Activated CD4-positive, alpha-beta T cell treated with anti-CD3 and anti-CD28 coated beads for 48 hours (primary cell): ENCODE measurements at regions not wholly inside any gene's neighbourhood (a gene's known extent, or its start where the extent isn't known, plus 50 kb on each side); places are given as distances from the start of the nearest gene placed in this dataset.

Source experiments
- DNase-seq: peaks from one replicate; pipeline ENCODE4 v3.0.0-alpha.2; 2020

DNA sequence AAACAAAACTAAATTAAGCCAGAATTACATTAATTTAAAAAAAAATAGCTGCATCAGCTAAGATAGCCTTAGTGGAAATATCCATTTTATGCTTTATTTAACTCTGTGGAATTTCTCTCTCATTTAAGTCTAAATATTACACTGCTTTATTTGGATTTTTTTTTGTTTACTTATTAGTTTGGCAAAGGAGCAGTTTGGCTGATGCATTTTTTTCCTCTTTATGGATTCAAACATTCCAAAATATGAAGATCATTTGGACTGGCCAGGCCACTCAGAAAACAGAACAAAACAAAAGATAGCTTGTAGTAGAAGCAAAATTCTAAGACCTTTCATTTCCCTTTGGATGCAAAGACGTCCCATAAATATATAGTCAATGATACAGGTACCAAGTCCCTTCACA, 707.3 kb upstream of the UBE2E2 start:
- DNase-seq: no peak

DNA sequence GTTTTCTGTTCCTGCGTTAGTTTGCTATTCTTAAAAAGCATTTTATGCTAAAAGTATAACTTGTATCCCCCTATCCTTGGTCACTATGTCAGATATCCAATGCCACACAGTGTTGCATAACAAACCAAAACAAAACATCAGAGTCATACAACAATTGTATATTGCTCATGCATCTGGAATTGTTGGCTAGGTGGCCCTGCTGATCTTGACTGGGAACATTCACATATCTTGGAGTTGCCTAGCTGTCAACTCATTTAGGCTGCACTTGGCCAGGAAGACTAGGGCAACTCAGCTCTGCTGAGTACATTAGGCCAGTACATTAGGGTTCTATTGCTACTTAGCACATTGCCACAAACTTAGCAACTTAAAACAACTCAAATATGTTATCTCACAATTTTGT, 706.5 kb upstream of the UBE2E2 start:
- DNase-seq: no peak

DNA sequence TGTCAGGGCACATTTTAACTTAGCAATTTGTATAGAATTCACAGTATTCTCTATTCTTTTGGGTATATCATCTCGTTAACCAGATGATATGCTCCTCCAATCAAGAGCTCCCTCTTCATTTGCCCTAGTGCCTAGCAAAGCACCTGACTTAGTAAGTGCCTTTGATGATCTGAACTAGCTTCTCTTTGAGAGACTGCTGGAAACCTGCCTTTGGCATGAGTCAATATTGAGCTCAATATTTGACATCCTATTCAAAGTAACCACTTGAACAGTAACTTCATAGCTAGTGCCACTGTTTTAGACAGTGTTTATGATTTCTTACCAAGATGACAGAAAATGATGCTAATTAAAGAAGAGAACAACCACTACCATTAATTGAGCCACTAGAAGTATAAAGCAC, 696.3 kb upstream of the UBE2E2 start:
- DNase-seq: no peak

DNA sequence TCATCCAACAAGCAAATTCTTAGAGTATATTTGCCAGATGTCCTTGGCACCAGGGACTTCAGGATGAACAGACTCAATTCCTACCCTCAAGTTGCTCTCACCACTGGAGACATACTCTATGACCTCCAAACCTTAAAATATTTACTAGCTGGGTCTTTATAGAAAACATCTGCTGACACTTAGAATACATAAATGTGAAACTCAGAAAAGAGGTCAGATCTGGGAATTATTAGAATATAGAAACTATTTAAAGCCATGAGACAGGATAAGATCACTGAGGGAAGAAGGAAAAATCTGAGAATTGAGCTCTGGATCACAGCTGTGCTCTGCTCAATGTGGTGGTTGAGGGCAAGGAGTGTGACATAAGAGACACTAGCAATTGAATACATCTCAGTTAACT, 695.4 kb upstream of the UBE2E2 start:
- no peak for DNase-seq

DNA sequence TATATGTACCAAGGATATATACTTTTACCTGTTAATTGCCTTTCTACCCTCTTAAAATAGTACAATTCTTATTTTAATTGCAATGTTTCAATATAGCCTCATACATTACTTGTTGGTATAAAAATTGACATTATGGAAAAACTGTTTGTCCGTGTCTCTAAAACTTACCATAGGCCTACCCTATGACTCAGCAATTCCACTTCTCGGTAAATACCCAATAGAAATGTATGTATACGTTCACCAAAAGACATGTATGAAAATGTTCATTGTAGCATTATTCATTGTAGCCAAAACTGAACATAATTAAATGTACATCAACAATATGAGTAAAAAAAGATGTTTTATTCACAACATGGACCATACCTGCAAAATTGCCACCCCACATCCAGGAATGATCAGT, 679.2 kb upstream of the UBE2E2 start:
- DNase-seq: no peak

DNA sequence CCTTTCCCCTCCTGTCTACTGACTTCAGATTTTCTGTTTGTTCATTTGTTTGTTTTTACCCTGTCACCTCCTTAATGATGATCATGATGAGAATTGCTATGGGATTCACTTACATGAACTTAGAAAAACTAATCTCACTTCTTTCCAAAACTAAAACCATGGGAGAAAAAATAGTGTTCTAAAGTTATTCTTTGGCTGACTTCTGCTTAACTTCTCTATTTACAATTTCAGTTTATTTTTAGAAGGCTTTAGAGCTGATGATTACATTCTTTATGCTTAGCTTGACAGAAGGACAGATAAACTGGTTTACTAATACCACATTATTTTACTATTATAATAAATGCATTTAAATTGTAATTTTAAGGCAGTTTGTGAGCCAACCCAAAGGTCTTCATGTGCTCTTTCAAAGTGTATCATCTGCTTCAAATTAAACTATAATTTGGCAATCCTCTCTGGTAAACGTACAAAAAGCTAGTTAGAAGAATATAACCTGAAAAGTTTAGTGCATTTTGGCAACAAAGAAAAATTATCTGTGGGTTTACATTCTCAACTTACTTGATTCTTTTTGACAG, 676.8 kb upstream of the UBE2E2 start:
- no peak for DNase-seq

DNA sequence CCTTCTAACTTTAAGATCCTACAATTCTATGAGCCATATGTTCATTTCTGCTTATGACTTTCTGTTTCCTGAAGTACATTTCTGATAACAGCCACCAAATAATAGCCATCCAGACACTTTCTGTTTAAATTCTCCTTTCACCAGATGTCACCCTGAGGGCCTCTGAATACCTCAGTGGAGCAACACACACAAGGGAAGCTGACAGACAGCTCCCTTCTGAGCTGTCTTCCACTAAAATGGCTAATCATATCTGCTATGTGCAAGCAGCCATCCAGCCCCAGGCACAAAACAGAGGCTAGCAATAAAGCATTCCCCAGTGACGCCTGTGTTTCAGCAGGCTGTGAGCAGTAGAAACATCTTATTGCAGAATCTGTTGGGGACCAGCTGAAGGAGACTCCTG, 666.6 kb upstream of the UBE2E2 start:
- no peak for DNase-seq

DNA sequence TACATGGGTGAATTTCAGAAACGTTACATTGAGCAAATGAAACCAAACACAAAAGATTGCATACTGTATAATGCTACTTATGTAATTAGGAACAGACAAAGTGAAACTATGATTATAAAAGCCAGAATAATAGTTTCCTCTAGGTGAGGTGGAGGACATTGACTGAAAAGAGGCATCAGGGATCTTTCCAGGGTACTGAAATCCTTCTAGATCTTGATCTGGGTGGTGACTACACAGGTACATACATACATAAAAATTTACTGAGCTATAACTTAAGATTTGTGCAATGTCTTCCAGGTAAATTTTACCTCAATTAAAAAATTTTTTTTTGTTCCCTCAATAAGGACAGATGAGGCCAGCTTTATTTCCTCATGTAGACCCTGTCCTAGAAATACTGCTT, 665.6 kb upstream of the UBE2E2 start:
- DNase-seq: no peak

DNA sequence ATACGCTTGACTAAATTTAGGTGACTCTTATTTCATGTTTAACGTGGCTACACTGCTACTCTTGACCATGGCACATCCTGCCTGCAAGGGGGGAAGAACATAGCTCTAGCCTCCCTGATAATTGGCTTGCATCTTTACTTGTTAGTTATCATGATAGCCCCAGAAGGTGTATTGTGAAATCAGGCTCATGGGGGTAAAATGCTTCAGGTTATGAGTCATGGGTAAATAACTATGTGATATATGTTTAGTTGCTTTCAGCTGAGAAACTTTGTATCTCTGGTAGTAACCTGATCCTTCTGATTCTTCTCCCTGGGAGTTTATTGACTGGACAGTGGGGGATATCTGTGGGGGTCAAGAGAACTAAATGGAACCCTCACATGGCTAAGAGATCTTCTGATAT, 660.8 kb upstream of the UBE2E2 start:
- DNase-seq: no peak

DNA sequence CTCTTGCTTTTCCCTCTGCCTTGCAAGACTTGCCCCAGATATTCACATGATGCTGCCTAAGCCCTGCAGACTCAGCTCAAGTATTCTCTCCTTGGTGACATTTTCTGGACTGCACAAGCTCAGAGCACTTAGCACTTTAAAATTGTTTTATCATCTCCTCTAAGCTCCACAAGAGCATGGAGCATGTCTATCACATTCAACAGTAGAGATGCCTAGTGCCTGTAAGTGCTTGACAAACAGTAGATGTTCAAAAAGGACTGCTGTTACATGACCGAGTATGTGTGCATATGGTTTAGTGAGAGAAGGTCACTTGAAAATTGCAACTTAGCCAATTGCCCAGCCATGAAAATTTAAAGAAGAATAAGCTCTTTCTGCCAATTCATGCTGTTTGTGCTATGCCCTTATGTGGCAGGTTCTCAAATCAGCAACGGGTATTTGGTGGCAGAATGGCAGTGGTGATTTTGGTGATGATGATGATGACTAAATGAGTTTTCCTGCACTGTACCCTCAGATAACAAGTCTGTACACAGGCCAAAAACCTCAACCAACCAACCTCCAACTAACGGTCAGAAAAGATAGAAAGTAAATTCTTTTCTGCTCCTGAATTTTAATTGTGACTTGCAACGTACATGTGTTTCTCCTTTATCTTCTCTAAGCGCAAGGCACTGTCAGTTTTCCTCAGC, 647.2 kb upstream of the UBE2E2 start:
- DNase-seq: no peak

DNA sequence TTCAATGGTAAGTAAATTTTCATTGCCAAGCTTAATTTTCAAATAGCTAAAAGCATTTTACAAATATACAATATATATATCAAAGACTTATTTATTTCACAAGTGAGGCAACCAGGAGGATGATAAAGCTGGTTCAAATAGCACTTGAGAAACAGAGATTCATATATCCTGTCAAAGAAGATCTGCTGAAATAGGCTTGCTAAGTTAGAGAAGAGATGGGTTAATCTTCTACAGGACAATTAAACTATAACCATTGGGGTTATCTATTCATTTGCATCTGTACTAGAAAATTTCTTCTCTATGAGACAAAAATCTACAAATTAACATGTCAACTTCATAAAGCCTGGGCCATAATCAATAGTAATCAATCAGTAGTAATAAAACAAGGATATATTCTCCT, 637.7 kb upstream of the UBE2E2 start:
- DNase-seq: no peak

DNA sequence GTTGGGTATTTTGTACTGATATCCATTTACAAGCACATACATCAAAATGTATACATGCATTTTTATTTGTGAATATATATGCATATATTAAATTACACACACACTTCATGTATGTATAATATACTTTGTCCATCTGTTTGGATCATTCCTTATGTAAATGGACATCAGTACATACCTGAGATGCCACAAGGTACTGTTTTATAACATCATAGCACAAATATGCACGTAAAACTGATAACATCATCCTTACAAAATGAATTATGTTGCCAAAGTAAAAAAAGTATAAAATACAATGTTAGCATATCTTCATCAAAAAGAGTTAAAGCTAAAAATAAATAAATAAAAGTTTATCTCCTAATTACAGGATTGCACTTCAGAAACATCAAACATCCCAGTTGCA, 634.8 kb upstream of the UBE2E2 start:
- DNase-seq: no peak

DNA sequence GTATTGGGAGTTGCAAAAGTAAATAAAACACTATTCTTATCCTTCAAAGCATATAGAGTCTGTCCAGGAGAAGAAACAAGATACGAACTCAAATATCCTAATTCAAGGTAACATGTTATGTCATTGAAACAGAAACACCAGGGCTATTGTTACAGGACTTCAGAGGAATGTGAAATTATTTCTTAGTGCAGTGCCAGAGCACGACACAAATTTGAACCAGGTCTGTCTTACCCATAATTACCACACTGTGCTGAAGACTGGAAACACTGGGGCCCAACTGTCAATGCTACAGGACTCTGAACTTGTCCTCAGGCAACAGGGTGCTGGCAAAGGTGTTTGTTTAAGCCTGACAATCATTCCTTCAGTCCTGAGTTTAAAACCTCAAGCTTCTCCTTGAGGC, 633.6 kb upstream of the UBE2E2 start:
- no peak for DNase-seq

DNA sequence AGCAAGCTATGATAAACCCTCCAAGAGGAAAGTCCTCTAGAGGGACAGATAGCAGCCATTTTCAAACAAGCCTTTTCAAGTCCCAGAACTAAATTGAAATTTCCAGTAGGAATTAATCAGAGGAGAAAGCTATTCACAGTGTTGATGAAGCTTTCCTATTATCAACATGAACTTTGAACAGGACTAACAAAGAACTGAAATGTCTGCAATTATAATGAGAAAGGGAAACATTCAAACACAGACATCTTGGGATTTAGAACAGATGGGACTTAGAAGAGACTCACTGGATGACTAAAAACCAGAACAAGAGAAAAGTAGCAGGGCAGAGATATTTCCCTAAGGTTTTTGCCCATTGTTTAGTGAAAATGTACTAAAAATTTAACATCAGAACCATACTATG, 622.1 kb upstream of the UBE2E2 start:
- DNase-seq: no peak

DNA sequence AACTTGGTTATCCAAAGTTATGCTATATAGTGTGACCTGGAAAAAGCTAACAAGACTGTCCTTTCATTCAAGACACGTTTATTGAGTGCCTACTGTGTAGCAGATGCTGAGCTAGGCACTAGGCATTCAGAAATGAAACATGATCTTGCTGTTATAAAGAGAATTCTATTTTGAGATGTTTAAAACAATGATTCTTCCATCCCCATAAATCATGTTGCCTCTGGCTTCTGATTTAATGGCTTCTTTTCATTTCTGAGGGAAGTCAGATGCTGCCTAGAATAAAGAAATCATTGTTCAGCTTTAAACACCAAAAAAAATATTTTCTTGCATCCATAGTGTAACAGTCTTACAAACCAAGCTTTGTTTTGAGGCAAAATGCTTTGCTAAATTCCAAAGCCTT, 620.9 kb upstream of the UBE2E2 start:
- no peak for DNase-seq

DNA sequence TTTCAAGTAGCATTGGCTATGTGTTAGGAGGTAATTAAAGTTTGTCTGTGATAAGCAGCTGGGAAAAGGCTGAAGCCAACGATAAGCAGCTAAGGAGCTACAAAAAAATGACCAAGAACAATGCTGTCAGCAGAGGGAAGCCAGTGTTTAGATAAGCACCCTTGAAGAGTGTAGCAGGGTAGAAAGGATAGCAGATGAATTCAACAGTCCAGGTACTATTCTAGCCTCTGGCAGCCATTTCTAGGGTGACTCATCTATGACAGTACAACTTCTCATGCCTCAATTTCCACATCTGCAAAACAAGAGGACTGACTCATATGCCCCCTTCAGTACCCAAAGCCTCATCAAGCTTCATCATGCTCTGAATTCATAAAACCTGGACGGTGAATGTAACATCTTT, 617.6 kb upstream of the UBE2E2 start:
- no peak for DNase-seq

DNA sequence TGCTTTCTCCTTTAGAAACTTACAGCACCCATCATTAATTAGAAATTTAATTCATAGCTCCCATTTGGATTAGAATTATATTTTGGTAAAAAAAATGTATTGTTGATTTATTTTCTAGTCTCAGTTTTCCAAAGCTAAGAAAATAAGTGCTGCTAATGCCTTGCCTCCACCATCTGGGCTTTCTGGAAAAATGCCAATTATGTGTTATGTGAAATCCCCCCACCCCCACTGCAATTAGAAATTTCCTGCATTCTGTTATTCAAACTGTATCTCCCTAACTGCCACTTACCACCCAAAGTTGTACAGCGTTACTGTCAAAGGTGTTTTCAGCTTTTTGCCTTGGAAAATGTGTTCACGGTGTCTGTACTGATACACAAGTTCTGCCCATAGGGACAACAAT, 617.2 kb upstream of the UBE2E2 start:
- DNase-seq: no peak

DNA sequence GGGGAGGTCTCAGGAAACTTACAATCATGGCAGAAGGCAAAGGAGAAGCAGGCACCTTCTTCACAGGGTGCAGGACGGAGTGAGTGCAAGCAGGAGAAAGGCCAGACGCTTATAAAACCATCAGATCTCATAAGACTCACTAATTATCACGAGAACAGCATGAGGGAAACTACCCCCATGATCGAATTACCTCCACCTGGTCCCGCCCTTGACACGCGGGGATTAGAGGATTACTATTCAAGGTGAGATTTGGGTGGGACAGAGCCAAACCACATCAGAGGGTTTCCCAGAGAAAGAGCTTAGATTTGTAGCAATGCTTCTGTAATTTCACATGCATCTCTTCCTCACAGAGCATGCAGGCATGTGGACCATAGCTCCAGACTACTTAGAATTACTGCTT, 615.7 kb upstream of the UBE2E2 start:
- no peak for DNase-seq

DNA sequence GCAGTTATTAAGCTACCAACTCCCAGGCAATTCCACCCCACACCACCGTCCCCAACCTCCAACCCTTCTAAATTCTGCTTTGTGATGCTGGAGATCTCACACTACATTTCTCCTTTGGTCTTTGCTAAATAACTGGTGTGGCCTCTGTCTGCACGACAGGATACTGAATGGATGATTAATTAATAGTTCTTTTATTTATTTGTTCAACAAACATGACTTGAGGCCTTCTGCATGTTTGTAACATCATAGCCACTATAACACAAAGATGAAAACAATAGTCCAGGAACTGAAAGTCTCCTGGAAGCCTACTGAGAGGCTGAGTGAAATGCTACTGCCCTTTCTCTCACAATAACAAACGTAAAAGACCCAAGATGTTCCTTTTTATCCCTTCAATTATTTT, 609.5 kb upstream of the UBE2E2 start:
- no peak for DNase-seq

DNA sequence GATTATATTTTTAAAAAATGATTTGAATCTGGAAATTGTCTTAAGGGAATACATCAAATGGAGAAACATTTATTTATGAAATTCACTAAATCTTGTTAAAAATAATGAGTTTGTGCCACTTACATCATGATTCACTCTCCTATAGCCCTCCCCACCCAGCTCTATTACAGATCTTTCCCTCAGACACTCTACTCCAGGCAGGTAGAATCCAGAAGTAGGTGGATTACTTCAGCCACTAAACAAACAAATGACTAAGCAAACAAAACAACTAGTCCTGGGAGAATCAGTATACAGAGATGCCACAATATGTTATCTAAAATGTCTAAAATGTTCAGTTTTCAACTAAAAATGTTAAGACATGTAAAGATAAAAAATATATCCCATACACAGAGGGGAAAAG, 608.1 kb upstream of the UBE2E2 start:
- DNase-seq: no peak

DNA sequence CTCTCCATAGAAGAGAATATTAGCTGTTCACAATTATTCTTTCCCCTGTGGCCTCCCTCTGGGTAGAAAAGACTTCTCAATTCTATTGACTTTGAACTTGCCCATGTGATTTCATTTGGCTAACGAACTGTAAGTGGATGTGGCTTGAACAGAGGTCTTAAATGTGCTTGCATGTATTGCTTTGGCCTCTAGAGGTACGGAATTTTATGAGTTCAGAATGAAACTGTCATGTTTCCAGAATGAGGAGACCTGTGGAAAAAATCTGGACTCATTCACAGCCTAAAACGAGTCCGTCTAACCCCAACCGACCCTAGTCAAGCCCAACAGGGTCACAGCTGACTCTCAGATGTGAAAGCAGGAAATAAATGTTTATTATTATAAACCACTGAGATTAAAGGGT, 596.7 kb upstream of the UBE2E2 start:
- DNase-seq: no peak

DNA sequence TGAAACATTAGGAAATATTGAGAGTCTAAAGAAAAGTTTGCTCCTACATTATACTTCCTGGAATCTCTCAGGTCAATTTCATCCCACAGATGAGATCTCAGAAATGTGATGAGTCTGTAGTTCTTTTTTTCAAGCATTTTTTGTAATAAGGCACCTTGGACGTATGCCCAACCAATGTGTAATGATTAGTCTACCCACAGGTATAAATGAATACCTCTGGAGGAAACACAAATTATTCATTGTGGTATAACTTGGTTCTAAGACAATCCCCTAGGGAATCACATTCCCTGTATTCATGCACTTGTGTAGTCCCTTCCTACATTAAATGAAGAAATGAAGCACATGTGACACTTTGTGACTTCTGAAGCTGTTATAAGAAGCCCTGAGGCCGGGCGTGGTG, 596.2 kb upstream of the UBE2E2 start:
- DNase-seq: no peak

DNA sequence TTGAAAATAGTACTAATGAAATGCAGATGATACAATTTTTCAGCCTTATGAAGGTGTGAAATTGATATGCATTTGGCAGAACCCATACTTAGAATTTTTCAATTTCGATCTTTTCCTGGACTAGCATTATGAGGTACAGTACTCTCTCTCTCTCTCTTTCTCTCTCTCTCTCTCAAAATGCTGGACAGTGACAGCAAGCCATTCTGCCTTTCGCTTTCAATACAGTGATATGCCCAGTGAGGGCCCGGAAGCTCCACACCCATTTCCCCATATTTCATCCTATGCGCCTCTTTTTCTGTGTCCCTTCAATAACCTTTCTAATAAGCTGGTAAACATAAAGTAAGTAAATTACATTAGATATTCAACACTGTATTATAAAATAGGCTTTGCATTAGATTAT, 595.0 kb upstream of the UBE2E2 start:
- no peak for DNase-seq

DNA sequence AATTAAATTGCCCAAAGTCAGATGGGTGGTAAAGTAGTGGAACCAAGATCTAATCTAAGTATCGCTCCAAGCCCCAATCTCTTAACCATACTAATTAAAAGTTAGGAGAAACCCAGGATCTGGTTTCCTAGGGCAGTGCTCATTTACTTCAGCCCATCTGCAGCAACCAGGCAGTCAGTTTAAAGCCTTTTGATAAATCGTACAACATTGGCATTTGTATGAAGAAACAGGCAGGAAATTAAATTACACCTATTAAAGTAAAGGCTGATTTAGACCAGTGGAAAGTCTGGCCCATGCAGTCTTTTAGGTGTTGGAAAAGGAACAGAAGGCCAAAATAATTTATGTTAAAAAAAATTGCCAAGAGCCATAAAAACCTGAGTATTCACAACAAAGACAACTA, 594.4 kb upstream of the UBE2E2 start:
- DNase-seq: no peak

DNA sequence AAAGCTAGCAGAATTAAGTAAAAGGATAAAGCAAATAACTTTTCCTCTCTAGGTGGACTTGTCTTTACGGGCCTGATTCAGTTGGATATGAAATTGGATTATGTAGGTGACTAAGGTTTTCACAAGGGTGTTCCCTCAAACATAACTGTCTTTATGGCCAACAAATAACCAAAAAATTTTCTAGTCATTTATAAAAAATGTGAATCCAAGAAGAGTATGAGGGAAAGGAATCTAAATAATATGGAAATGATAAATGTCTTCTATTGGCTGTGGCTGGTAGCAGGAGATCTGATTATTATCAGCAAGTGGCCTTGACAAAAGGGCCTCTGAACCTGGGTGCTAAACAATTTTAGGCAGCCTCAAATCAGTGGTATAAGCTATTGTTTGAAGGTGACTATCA, 594.0 kb upstream of the UBE2E2 start:
- DNase-seq: no peak

DNA sequence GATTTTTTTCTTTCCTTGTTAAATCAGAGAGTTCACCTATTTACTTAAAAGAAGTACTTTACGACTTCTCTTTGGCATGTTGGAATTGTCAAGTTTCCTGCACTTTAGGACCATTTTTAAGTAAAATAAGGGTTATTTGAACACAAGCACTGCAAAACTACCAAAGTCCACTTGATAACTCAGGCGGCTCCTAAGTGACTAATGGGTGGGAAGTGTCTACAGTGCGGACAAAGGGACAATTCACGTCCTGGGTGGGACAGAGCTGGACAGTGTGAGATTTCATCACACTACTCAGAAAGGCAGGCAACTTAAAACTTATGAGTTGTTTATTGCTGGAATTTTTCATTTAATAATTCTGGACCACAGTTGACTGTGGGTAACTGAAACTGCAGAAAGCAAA, 590.2 kb upstream of the UBE2E2 start:
- no peak for DNase-seq
